HK-2 (cell line): ENCODE measurements at regions not wholly inside any gene's neighbourhood (a gene's known extent, or its start where the extent isn't known, plus 50 kb on each side); places are given as distances from the start of the nearest gene placed in this dataset.
"Not testable (repeated sequence)": the region's sequence is repeated elsewhere in the genome, so short reads cannot be mapped to it uniquely, and the experiment has no call there.

Experiments used
- DNase-seq: peaks from one replicate; pipeline ENCODE4 v3.0.0-alpha.2; 2018; ENCODE audit not compliant: unreplicated experiment

- DNase-seq, result not testable (repeated sequence)
Measured at GRCh38 chr9:65454034-65454433, 169.0 kb upstream of the FOXD4L5 start.

- not testable (repeated sequence) for DNase-seq
Measured at GRCh38 chr9:65449886-65450610, 165.0 kb upstream of the FOXD4L5 start.

- no peak for DNase-seq
Measured at GRCh38 chr9:65449423-65449822, 164.4 kb upstream of the FOXD4L5 start.

GRCh38 chr9:65447146-65447545, 162.1 kb upstream of the FOXD4L5 start:
- not testable (repeated sequence) for DNase-seq

GRCh38 chr9:65445991-65446390, 161.0 kb upstream of the FOXD4L5 start:
- not testable (repeated sequence) for DNase-seq

- no peak for DNase-seq
Measured at GRCh38 chr9:65444943-65445342, 159.9 kb upstream of the FOXD4L5 start.

GRCh38 chr9:65442116-65442515, 157.1 kb upstream of the FOXD4L5 start:
- DNase-seq, result not testable (repeated sequence)

GRCh38 chr9:65441324-65441920, 156.4 kb upstream of the FOXD4L5 start:
- not testable (repeated sequence) for DNase-seq

- DNase-seq, result no peak
Measured at GRCh38 chr9:65437724-65438123, 152.7 kb upstream of the FOXD4L5 start.

GRCh38 chr9:65435464-65435863, 150.5 kb upstream of the FOXD4L5 start:
- DNase-seq, result no peak

GRCh38 chr9:65432722-65433323, 147.8 kb upstream of the FOXD4L5 start:
- DNase-seq, result no peak

- no peak for DNase-seq
Measured at GRCh38 chr9:65432051-65432450, 147.0 kb upstream of the FOXD4L5 start.

- no peak for DNase-seq
Measured at GRCh38 chr9:65430221-65430620, 145.2 kb upstream of the FOXD4L5 start.

- DNase-seq, result not testable (repeated sequence)
Measured at GRCh38 chr9:65427361-65427760, 142.4 kb upstream of the FOXD4L5 start.

GRCh38 chr9:65426813-65427212, 141.8 kb upstream of the FOXD4L5 start:
- not testable (repeated sequence) for DNase-seq

GRCh38 chr9:65426231-65426630, 141.2 kb upstream of the FOXD4L5 start:
- DNase-seq, result no peak

GRCh38 chr9:65425183-65425582, 140.2 kb upstream of the FOXD4L5 start:
- DNase-seq, result not testable (repeated sequence)

GRCh38 chr9:65424437-65424984, 139.5 kb upstream of the FOXD4L5 start:
- DNase-seq, result not testable (repeated sequence)

GRCh38 chr9:65423691-65424436, 138.9 kb upstream of the FOXD4L5 start:
- not testable (repeated sequence) for DNase-seq

- DNase-seq, result not testable (repeated sequence)
Measured at GRCh38 chr9:65422966-65423690, 138.1 kb upstream of the FOXD4L5 start.

GRCh38 chr9:65421486-65421885, 136.5 kb upstream of the FOXD4L5 start:
- DNase-seq, result not testable (repeated sequence)
